Immature natural killer cell (primary cell): ENCODE measurements at regions not wholly inside any gene's neighbourhood (a gene's known extent, or its start where the extent isn't known, plus 50 kb on each side); places are given as distances from the start of the nearest gene placed in this dataset.

Experiments used
- DNase-seq, 3 donors: peaks; one replicate each; pipeline ENCODE4 v3.0.0; 2022; ENCODE audit warnings: mixed read lengths in 1 of 3
- H3K27ac Mint-ChIP-seq, 6 donors: one replicate each; pipeline ENCODE4 v1.8.0; 2020; ENCODE audit warnings: mixed read lengths in 6 of 6, mild to moderate bottlenecking in 5 of 6, inconsistent platforms in 4 of 6, moderate library complexity in 3 of 6
- H3K27me3 Mint-ChIP-seq, 3 donors: one replicate each; pipeline ENCODE4 v1.8.0; 2020 to 2021; ENCODE audit warnings: low read depth in 3 of 3, mild to moderate bottlenecking in 3 of 3, mixed read lengths in 3 of 3, moderate library complexity in 3 of 3, inconsistent platforms in 1 of 3
- H3K36me3 Mint-ChIP-seq, 3 donors: one replicate each; pipeline ENCODE4 v1.8.0; 2020; ENCODE audit warnings: mixed read lengths in 3 of 3, inconsistent platforms in 2 of 3, mild to moderate bottlenecking in 2 of 3
- H3K4me1 Mint-ChIP-seq, 2 donors: one replicate each; pipeline ENCODE4 v1.8.0; 2020; ENCODE audit warnings: inconsistent platforms in 2 of 2, mild to moderate bottlenecking in 2 of 2, mixed read lengths in 2 of 2, moderate library complexity in 1 of 2
- H3K4me3 Mint-ChIP-seq, 5 donors: one replicate each; pipeline ENCODE4 v1.8.0; 2020; ENCODE audit warnings: mild to moderate bottlenecking in 5 of 5, mixed read lengths in 5 of 5, inconsistent platforms in 3 of 5, moderate library complexity in 3 of 5
- H3K9me3 Mint-ChIP-seq, 6 donors: one replicate each; pipeline ENCODE4 v1.8.0; 2020; ENCODE audit warnings: mild to moderate bottlenecking in 6 of 6, mixed read lengths in 6 of 6, inconsistent platforms in 4 of 6, moderate library complexity in 3 of 6

DNA sequence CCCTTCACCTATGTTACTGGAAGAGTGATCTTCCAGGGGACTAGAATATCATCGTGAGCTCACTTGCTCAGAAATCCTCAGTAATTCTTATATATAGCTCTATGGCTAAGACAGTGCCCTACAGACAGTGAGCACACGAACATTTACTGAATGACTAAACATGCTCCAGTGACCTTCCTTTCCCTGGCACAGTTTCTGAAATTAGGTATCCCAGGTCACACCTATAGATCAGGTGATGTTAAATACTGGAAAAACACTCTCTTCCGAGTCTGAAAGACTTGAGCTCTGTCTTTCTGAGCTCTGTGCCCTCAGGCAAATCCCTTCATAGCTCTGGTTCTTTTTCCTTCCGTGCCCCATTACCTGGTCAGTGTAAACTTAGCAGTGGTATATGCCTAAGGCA, 239.4 kb upstream of the LRIG1 start:
- no peaks in the 10 kb centered on the region for H3K4me1 Mint-ChIP-seq
- no peaks in the 10 kb centered on the region for H3K36me3 Mint-ChIP-seq
- no peak overlapping the region for H3K4me3 Mint-ChIP-seq
- DNase-seq = no peak
- H3K27me3 Mint-ChIP-seq = peaks cover 0 to 6% (median 4%) of the 10 kb centered on the region in 3 donors
- no peaks in the 10 kb centered on the region for H3K9me3 Mint-ChIP-seq
- H3K27ac Mint-ChIP-seq = no peak overlapping the region

GRCh38 chr3:66744521-66744920, 243.7 kb upstream of the LRIG1 start:
- no peak overlapping the region for H3K27ac Mint-ChIP-seq
- H3K4me1 Mint-ChIP-seq = no peaks in the 10 kb centered on the region
- H3K36me3 Mint-ChIP-seq = no peaks in the 10 kb centered on the region
- no peak for DNase-seq
- no peaks in the 10 kb centered on the region for H3K9me3 Mint-ChIP-seq
- peaks cover 2 to 7% (median 3%) of the 10 kb centered on the region in 3 donors for H3K27me3 Mint-ChIP-seq
- H3K4me3 Mint-ChIP-seq = no peak overlapping the region

GRCh38 chr3:66744986-66745385, 244.2 kb upstream of the LRIG1 start:
- Mint-ChIP-seq H3K36me3 (no peaks in the 10 kb centered on the region), H3K27ac (no peak overlapping the region), H3K27me3 (peaks cover under 1 to 7% (median 2%) of the 10 kb centered on the region in 3 donors), H3K9me3 (no peaks in the 10 kb centered on the region), H3K4me1 (no peaks in the 10 kb centered on the region), H3K4me3 (no peak overlapping the region)
- DNase-seq = no peak

DNA sequence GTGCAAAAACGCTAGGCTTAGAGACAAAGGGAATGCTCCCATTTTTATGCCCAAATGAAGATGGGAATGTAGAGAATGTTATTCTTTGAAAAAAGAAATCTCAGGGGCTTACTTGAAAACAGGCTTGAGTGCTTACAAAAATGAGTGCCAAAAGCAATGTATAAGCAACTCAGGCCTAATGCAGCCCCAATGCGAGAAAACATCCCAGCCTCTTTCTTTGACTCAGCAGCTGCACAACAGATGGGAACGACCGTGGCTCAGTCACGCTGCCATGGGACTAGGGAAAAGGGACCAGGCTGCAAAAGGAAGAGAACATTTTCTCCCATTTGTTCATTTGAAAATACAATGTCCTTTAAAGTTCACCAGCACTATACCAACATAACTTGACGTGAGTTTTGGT, 246.4 kb upstream of the LRIG1 start:
- no peaks in the 10 kb centered on the region for H3K9me3 Mint-ChIP-seq
- no peak for DNase-seq
- H3K4me1 Mint-ChIP-seq = no peaks in the 10 kb centered on the region
- no peaks in the 10 kb centered on the region for H3K36me3 Mint-ChIP-seq
- no peak overlapping the region for H3K27ac Mint-ChIP-seq
- H3K27me3 Mint-ChIP-seq = peaks cover 2 to 4% (median 2%) of the 10 kb centered on the region in 3 donors
- no peak overlapping the region for H3K4me3 Mint-ChIP-seq

GRCh38 chr3:66747696-66748095, 246.9 kb upstream of the LRIG1 start:
- Mint-ChIP-seq H3K4me1 (no peaks in the 10 kb centered on the region), H3K27me3 (peaks cover 2 to 4% (median 2%) of the 10 kb centered on the region in 3 donors), H3K36me3 (no peaks in the 10 kb centered on the region), H3K27ac (no peak overlapping the region), H3K4me3 (no peak overlapping the region), H3K9me3 (no peaks in the 10 kb centered on the region)
- DNase-seq = no peak

- no peaks in the 10 kb centered on the region for H3K4me1 Mint-ChIP-seq
- peaks cover 2 to 4% (median 2%) of the 10 kb centered on the region in 3 donors for H3K27me3 Mint-ChIP-seq
- H3K9me3 Mint-ChIP-seq = no peaks in the 10 kb centered on the region
- no peaks in the 10 kb centered on the region for H3K36me3 Mint-ChIP-seq
- DNase-seq = no peak
- H3K27ac Mint-ChIP-seq = no peak overlapping the region
- no peak overlapping the region for H3K4me3 Mint-ChIP-seq
These were observed 247.5 kb upstream of the LRIG1 start for GRCh38 chr3:66748175-66748876.

- no peaks in the 10 kb centered on the region for H3K36me3 Mint-ChIP-seq
- peaks cover 2 to 5% (median 3%) of the 10 kb centered on the region in 3 donors for H3K27me3 Mint-ChIP-seq
- no peak overlapping the region for H3K4me3 Mint-ChIP-seq
- DNase-seq = no peak
- no peak overlapping the region for H3K27ac Mint-ChIP-seq
- no peaks in the 10 kb centered on the region for H3K9me3 Mint-ChIP-seq
- no peaks in the 10 kb centered on the region for H3K4me1 Mint-ChIP-seq
These were observed 246.3 kb upstream of the KBTBD8 start for GRCh38 chr3:66751842-66752241.

DNA sequence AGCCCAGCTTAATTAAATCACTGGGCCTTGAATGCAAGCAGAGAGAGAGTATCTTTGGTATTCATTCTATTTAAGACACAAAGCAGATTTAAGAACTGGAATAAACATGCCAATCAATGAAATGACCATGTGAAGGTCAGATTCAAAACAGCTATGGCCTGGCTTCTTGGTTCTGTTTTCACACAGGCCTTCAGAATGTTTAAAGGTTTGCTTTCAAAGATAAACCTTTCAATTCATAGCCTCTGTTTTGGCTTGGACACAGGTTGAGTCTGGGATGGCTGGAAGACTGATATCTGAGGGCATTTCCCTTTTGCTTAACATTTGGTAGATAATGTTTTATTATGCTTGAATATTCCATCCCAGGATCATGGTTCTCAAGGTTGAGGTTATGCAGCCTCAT, 244.4 kb upstream of the KBTBD8 start:
- peaks cover 1 to 5% (median 2%) of the 10 kb centered on the region in 3 donors for H3K27me3 Mint-ChIP-seq
- H3K27ac Mint-ChIP-seq = no peak overlapping the region
- no peak for DNase-seq
- no peaks in the 10 kb centered on the region for H3K9me3 Mint-ChIP-seq
- no peak overlapping the region for H3K4me3 Mint-ChIP-seq
- H3K36me3 Mint-ChIP-seq = no peaks in the 10 kb centered on the region
- no peaks in the 10 kb centered on the region for H3K4me1 Mint-ChIP-seq

DNA sequence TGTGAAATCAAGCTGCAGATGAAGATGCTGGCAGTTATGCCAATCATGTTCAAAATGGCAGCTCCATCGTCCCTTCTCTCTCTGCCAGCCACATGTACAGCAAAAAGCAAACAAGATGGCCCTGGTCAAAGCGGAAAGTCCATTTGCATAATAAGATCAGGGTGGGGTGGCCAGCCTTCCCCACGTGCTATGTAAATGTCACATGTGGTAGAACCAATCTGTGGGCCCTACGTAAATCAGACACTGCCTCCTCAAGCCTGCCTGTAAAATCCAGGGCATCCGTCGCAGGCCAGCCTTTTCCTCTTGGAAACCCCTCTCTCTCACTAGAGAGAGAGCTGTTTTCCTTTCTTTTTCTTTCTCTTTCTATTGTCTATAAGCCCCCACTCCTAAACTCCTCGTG, 243.5 kb upstream of the KBTBD8 start:
- Mint-ChIP-seq H3K4me3 (no peak overlapping the region), H3K27me3 (peaks cover 1 to 3% (median 2%) of the 10 kb centered on the region in 3 donors), H3K27ac (no peak overlapping the region), H3K36me3 (no peaks in the 10 kb centered on the region), H3K4me1 (no peaks in the 10 kb centered on the region), H3K9me3 (no peaks in the 10 kb centered on the region)
- DNase-seq = no peak

DNA sequence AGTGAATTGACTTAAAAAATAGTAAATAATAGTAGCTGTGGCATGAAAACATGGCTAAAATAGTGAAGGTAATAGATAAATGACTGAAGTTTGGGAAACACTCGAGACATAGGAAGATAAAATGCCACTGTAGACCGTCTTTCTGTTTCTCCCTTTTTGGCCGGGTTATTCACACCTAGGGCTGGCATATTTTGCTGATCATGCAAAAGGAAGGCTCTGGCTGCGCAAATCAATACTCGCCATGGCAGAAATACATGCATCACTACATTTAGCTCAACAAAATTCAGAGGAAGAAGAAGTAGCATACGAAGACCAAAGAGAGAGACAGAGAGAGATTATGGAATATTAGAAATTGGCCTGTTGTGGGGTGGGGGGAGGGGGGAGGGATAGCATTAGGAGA, 242.2 kb upstream of the KBTBD8 start:
- Mint-ChIP-seq H3K27me3 (peaks cover 1 to 3% (median 2%) of the 10 kb centered on the region in 3 donors), H3K4me3 (no peak overlapping the region), H3K27ac (no peak overlapping the region), H3K36me3 (no peaks in the 10 kb centered on the region), H3K9me3 (no peaks in the 10 kb centered on the region), H3K4me1 (no peaks in the 10 kb centered on the region)
- DNase-seq = no peak

DNA sequence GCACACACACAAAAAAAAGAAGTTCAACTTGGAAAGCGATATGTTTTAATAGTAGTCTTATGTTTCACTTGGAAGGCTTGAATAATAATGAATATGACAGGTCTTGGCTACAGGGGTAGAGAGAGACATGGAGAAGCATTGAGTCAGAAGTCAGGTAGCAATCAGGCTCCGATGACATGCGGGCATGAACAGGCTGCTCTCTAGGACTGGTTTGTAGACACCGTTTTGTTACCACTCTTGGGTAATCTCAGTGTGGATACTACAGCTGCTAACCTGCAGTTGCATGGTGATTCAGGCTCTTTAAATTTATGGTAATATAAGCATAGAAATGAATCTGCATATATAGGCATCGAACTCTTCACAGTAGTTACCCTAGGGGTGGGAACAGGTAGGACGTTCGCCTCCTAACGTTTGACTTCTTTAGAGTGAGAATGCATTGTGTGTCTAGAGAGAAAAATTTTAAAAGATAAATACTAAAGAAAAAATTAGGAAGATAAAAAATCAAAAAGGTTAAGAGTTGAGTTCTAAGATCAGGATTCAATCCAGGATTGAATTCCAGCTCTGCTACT, 241.6 kb upstream of the KBTBD8 start:
- Mint-ChIP-seq H3K9me3 (no peaks in the 10 kb centered on the region), H3K36me3 (no peaks in the 10 kb centered on the region), H3K4me1 (no peaks in the 10 kb centered on the region), H3K4me3 (no peak overlapping the region), H3K27me3 (peaks cover 1 to 3% (median 2%) of the 10 kb centered on the region in 3 donors), H3K27ac (no peak overlapping the region)
- no peak for DNase-seq

- Mint-ChIP-seq H3K27me3 (peaks cover 0 to under 1% (median 0%) of the 10 kb centered on the region in 3 donors), H3K4me1 (no peaks in the 10 kb centered on the region), H3K4me3 (no peak overlapping the region), H3K36me3 (no peaks in the 10 kb centered on the region), H3K9me3 (peaks cover 0 to 3% (median 0%) of the 10 kb centered on the region in 6 donors), H3K27ac (no peak overlapping the region)
- DNase-seq = no peak
These were observed 236.9 kb upstream of the KBTBD8 start for GRCh38 chr3:66761093-66761780.

DNA sequence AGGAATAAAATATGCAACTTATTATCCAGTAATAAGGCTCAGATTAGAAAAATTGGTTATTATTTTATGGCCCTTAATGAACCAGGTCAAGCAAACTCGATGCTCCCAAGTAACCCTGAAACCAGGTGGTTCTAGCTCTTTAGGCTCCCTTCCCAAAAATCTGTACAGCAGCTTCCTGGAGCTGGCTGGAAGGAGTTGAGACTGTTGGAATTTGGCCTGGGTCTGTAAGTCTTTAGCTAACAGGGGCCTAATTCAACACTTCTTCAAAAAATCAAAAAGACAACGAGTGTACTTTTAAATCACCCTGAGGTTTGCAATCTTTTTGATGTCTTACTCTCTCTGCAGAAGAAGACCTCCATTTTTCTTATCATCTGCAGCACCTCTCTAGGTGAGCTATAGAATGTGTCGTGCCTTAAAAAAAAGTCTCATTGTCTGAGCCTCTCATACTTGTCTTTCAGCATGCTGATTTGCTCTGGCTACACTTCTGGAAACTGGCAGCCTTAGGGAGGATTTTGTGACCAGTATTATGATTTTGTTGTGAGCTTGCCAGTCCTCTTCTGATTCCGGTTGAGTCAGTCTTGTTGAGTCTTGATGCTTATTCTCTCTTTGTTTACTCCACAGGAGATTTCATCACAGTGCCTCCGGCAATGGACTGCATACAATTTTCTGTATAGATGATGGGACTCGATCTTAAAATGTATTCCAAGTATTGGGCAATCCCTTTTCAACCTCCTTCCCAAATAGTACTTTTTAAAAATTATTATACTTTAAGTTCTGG, 235.0 kb upstream of the KBTBD8 start:
- no peak overlapping the region for H3K27ac Mint-ChIP-seq
- peaks cover 0 to 4% (median 0%) of the 10 kb centered on the region in 6 donors for H3K9me3 Mint-ChIP-seq
- DNase-seq = no peak
- H3K4me3 Mint-ChIP-seq = no peak overlapping the region
- no peaks in the 10 kb centered on the region for H3K4me1 Mint-ChIP-seq
- peaks cover 0 to 2% (median 0%) of the 10 kb centered on the region in 3 donors for H3K27me3 Mint-ChIP-seq
- H3K36me3 Mint-ChIP-seq = no peaks in the 10 kb centered on the region

DNA sequence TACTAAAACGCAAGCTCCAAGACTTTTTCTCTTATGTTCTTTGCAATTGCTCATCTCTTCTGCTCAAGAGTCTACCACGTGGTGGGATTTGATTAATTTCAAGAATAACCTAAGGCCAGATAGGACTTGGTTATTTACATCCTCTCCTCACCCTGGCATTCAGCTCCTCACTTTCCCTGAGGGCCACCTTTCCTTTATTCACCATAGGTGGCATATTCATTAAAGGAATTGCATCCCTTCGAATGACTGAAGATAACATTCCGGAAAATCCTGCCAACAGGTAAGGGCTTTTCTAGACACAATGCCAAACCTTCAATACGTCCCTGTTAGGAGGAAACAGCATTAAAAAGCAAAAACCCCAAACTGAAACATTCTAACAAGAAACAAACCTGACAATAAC, 220.0 kb upstream of the KBTBD8 start:
- H3K27me3 Mint-ChIP-seq = peaks cover 5 to 11% (median 11%) of the 10 kb centered on the region in 3 donors
- peaks cover 0 to 1% (median 0%) of the 10 kb centered on the region in 6 donors for H3K9me3 Mint-ChIP-seq
- H3K27ac Mint-ChIP-seq = no peak overlapping the region

More for the DNA sequence above, 220.0 kb upstream of the KBTBD8 start:
- H3K4me1 Mint-ChIP-seq = no peaks in the 10 kb centered on the region
- H3K36me3 Mint-ChIP-seq = no peaks in the 10 kb centered on the region
- DNase-seq = no peak
- H3K4me3 Mint-ChIP-seq = no peak overlapping the region
